ENCODE measurements at regions not wholly inside any gene's neighbourhood (a gene's known extent, or its start where the extent isn't known, plus 50 kb on each side); places are given as distances from the start of the nearest gene placed in this dataset.

DNA sequence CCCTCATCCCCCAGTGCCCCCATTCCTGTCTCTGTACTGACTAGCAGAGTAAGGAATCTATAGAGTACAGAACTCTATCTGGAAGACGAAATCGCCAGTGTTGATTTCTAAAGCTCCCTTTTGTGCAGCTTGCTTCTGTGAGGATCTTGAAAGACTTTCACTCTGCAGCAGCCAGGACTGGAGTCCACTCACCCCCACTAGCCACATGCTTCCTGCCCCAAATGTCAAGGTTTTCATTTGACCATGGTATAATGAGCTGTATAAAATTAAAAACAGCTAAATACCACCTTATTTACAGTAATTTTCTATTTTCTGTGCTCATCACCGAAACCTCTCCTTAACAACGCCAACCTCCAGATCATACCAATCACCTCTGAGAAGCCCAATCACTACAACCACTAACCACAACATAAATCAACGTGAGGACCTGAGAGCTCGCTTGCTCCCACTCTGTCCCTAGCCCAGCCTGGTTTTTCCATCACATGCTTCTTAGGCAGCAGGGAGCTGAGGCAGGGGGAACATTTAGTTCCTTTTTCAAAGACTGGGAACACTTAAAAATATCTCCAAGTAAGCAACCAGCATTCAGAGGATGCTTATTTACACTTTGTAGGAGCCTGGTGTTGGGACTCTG is 56.1 kb upstream of the IRF2BP2 start:
- TF ChIP-seq, protein P1, sequence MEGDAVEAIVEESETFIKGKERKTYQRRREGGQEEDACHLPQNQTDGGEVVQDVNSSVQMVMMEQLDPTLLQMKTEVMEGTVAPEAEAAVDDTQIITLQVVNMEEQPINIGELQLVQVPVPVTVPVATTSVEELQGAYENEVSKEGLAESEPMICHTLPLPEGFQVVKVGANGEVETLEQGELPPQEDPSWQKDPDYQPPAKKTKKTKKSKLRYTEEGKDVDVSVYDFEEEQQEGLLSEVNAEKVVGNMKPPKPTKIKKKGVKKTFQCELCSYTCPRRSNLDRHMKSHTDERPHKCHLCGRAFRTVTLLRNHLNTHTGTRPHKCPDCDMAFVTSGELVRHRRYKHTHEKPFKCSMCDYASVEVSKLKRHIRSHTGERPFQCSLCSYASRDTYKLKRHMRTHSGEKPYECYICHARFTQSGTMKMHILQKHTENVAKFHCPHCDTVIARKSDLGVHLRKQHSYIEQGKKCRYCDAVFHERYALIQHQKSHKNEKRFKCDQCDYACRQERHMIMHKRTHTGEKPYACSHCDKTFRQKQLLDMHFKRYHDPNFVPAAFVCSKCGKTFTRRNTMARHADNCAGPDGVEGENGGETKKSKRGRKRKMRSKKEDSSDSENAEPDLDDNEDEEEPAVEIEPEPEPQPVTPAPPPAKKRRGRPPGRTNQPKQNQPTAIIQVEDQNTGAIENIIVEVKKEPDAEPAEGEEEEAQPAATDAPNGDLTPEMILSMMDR (IDR thresholded peaks at IDR 0.05; ENCODE audit: low read depth, low read length, missing control alignments): no peak
- no peak overlapping the region for H3K27ac ChIP-seq

DNA sequence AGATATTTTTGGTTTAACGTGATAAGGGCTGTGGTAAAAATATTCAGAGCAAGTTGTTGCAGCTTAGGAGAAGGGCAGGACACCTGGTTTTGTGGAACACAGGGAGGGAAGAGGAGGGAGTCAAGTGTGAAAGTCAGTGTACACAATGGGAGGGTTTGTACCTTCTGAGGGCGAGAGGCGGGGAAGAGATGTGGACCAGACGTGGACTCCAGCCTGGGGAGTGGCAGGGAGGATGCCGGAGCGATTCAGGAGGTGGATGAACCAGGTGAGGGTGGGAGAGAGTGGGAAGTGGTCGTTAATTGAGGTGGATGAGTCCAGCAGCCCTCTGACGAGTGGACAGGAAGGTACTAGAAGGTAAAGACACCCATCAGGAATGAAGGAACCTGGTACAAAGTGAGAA is 52.2 kb upstream of the IRF2BP2 start:
- Histone ChIP-seq H3K4me3 (ENCODE audit: low read depth, low read length) (no peak overlapping the region), H3K36me3 (replicated peaks) (no peaks in the 10 kb centered on the region), H3K27me3 (replicated peaks) (no peaks in the 10 kb centered on the region), H3K27ac (no peak overlapping the region)
- TF ChIP-seq, protein P1 (IDR thresholded peaks at IDR 0.05; ENCODE audit: low read depth, low read length, missing control alignments): no peak
- DNase-seq: no peak
- in situ Hi-C loops (cut with HindIII; ENCODE audit: low pct_ligation_motif_present, low sequenced_read_pairs): no loop called here

More for the DNA sequence above, 56.1 kb upstream of the IRF2BP2 start:
- H3K27me3 ChIP-seq (replicated peaks): no peaks in the 10 kb centered on the region
- in situ Hi-C loops (cut with HindIII; ENCODE audit: low pct_ligation_motif_present, low sequenced_read_pairs): no loop called here
- H3K36me3 ChIP-seq (replicated peaks): no peaks in the 10 kb centered on the region
- no peak for DNase-seq
- no peak overlapping the region for H3K4me3 ChIP-seq (ENCODE audit: low read depth, low read length)

DNA sequence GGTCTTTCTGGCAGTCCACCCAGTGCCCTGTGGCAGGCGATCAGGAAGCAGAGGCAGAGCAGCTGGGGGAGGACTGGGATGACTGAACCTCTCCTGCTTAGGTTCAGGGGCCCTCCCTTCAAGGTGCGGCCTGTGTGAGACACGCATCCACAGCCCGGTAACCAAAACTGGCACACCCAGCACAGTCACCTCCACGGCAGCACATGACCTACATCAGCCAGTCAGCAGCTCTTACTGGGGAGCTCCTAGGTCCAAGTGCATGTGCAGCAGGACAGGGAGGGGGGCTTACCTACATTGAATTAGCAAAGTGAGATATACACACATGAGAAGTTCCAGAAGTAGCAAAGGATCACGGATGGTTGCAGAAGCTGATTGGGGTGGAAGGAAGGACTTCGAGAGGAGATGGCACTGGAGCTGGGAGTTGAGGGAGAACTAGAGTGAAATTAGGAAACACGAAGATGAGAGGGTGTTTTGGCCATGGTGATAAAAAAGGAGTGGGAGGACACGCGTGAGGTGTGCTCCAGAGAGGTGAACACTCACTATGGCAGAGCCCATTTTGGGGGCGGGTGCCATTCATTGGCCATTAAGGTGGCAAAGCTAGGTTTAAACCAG is 51.4 kb upstream of the IRF2BP2 start:
- in situ Hi-C loops (cut with HindIII; ENCODE audit: low pct_ligation_motif_present, low sequenced_read_pairs): no loop called here
- Histone ChIP-seq H3K36me3 (replicated peaks) (no peaks in the 10 kb centered on the region), H3K4me3 (ENCODE audit: low read depth, low read length) (no peak overlapping the region), H3K27me3 (replicated peaks) (no peaks in the 10 kb centered on the region), H3K27ac (no peak overlapping the region)
- TF ChIP-seq, protein P1 (IDR thresholded peaks at IDR 0.05; ENCODE audit: low read depth, low read length, missing control alignments): no peak
- no peak for DNase-seq

DNA sequence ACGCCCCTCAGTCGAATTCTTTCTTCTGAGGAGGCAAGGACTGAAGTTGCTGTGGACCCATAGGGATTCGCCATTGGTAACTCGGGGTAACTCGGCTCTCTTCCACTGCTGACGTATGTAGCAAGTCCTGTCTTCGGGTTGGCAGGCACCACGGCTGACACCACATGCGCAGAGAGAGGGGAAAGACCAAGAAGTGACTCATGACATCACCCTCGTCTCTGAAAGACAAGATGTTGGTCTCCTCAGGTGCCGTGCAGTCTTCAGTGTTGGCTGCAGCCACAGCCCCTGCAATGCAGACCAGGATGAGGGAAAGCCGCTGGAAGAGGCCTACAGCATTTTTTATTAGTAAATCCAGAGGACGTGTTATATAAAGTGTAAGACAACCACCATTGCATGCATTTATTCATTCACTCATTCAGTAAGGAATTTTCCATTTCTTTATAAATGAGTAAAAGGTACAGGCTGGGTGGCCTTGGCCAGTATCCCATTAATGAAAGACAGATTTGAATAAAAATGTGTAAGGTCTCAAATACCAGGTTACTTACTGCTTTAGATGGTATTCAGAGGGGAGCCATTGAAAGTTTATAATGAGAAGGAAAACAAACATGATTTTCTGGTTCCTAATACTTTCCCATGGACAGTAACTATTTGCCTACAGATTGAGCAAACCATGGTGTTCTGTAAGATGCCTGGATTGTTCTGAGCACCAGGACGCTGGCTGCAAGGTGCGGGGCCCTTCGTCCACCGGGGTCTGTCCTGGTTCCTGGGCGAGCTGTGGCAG is 50.7 kb upstream of the IRF2BP2 start:
- TF ChIP-seq, protein P1 (IDR thresholded peaks at IDR 0.05; ENCODE audit: low read depth, low read length, missing control alignments): no peak
- in situ Hi-C loops (cut with HindIII; ENCODE audit: low pct_ligation_motif_present, low sequenced_read_pairs): no loop called here
- DNase-seq: no peak
- Histone ChIP-seq H3K36me3 (replicated peaks) (no peaks in the 10 kb centered on the region), H3K27me3 (replicated peaks) (no peaks in the 10 kb centered on the region), H3K4me3 (ENCODE audit: low read depth, low read length) (no peak overlapping the region), H3K27ac (no peak overlapping the region)

Measured in brain microvascular endothelial cell (primary cell).